ENCODE measurements at regions not wholly inside any gene's neighbourhood (a gene's known extent, or its start where the extent isn't known, plus 50 kb on each side); places are given as distances from the start of the nearest gene placed in this dataset.
A peak's percentile ranks its signal among the peaks of the same experiment; 100 is the strongest.
"Not testable (repeated sequence)": the region's sequence is repeated elsewhere in the genome, so short reads cannot be mapped to it uniquely, and the experiment has no call there.

GRCh38 chr11:38338022-38338421 lies 1740.0 kb upstream of the RAG2 start:
- 81% methylated on average over 5 of the region's 5 CpGs for WGBS
- DNase-seq; H3K27ac ChIP-seq (ENCODE audit: low read length); H3K4me3 ChIP-seq (ENCODE audit: low read length); ATAC-seq; H3K9me3 ChIP-seq (ENCODE audit: control insufficient read depth, low read length); intact Hi-C loops (cut with DNase I); H3K27me3 ChIP-seq (ENCODE audit: control insufficient read depth, insufficient read depth); H3K4me1 ChIP-seq (ENCODE audit: control insufficient read depth, insufficient read depth, low read length): not testable (repeated sequence)

GRCh38 chr11:38332046-38332445 lies 1734.0 kb upstream of the RAG2 start:
- DNase-seq (no peak), ATAC-seq (no peak)
- Histone ChIP-seq H3K9me3 (ENCODE audit: control insufficient read depth, low read length) (no peaks in the 10 kb centered on the region), H3K27ac (ENCODE audit: low read length) (no peak overlapping the region), H3K4me3 (ENCODE audit: low read length) (no peak overlapping the region), H3K4me1 (ENCODE audit: control insufficient read depth, insufficient read depth, low read length) (no peaks in the 10 kb centered on the region), H3K27me3 (ENCODE audit: control insufficient read depth, insufficient read depth) (no peaks in the 10 kb centered on the region)
- 86% methylated on average over 3 of the region's 3 CpGs for WGBS
- intact Hi-C loops (cut with DNase I) = no loop called here

- WGBS = 66% methylated on average over 3 of the region's 3 CpGs
- DNase-seq (no peak), ATAC-seq (no peak)
- Histone ChIP-seq H3K4me3 (ENCODE audit: low read length) (no peak overlapping the region), H3K4me1 (ENCODE audit: control insufficient read depth, insufficient read depth, low read length) (no peaks in the 10 kb centered on the region), H3K9me3 (ENCODE audit: control insufficient read depth, low read length) (no peaks in the 10 kb centered on the region), H3K27me3 (ENCODE audit: control insufficient read depth, insufficient read depth) (no peaks in the 10 kb centered on the region), H3K27ac (ENCODE audit: low read length) (no peak overlapping the region)
- intact Hi-C loops (cut with DNase I) = no loop called here
These were observed 1732.5 kb upstream of the RAG2 start for GRCh38 chr11:38330578-38330977.

- intact Hi-C loops (cut with DNase I) = no loop called here
- Histone ChIP-seq H3K4me3 (ENCODE audit: low read length) (no peak overlapping the region), H3K9me3 (ENCODE audit: control insufficient read depth, low read length) (no peaks in the 10 kb centered on the region), H3K27me3 (ENCODE audit: control insufficient read depth, insufficient read depth) (no peaks in the 10 kb centered on the region), H3K4me1 (ENCODE audit: control insufficient read depth, insufficient read depth, low read length) (no peaks in the 10 kb centered on the region), H3K27ac (ENCODE audit: low read length) (no peak overlapping the region)
- ATAC-seq (no peak), DNase-seq (no peak)
- 48% methylated on average over 3 of the region's 3 CpGs for WGBS
These were observed 1726.1 kb upstream of the RAG2 start for GRCh38 chr11:38323961-38324761.

- ATAC-seq (no peak), DNase-seq (no peak)
- H3K27me3 ChIP-seq (ENCODE audit: control insufficient read depth, insufficient read depth) = no peaks in the 10 kb centered on the region
- H3K4me3 ChIP-seq (ENCODE audit: low read length) = no peak overlapping the region
- H3K27ac ChIP-seq (ENCODE audit: low read length) = no peak overlapping the region
- WGBS = 94% methylated on average over 1 of the region's 1 CpG
- no peaks in the 10 kb centered on the region for H3K9me3 ChIP-seq (ENCODE audit: control insufficient read depth, low read length)
- no peaks in the 10 kb centered on the region for H3K4me1 ChIP-seq (ENCODE audit: control insufficient read depth, insufficient read depth, low read length)
- intact Hi-C loops (cut with DNase I) = no loop called here
These were observed 1717.1 kb upstream of the RAG2 start for GRCh38 chr11:38315151-38315550.

GRCh38 chr11:38307455-38307854 lies 1709.4 kb upstream of the RAG2 start:
- DNase-seq (no peak), ATAC-seq (no peak)
- Histone ChIP-seq H3K9me3 (ENCODE audit: control insufficient read depth, low read length) (no peaks in the 10 kb centered on the region), H3K4me3 (ENCODE audit: low read length) (no peak overlapping the region), H3K27me3 (ENCODE audit: control insufficient read depth, insufficient read depth) (no peaks in the 10 kb centered on the region), H3K27ac (ENCODE audit: low read length) (no peak overlapping the region), H3K4me1 (ENCODE audit: control insufficient read depth, insufficient read depth, low read length) (no peaks in the 10 kb centered on the region)
- intact Hi-C loops (cut with DNase I) = no loop called here
- WGBS = 73% methylated on average over 1 of the region's 1 CpG

- Histone ChIP-seq H3K4me3 (ENCODE audit: low read length) (no peak overlapping the region), H3K27me3 (ENCODE audit: control insufficient read depth, insufficient read depth) (no peaks in the 10 kb centered on the region), H3K27ac (ENCODE audit: low read length) (no peak overlapping the region), H3K9me3 (ENCODE audit: control insufficient read depth, low read length) (no peaks in the 10 kb centered on the region), H3K4me1 (ENCODE audit: control insufficient read depth, insufficient read depth, low read length) (no peaks in the 10 kb centered on the region)
- intact Hi-C loops (cut with DNase I) = no loop called here
- DNase-seq (no peak), ATAC-seq (no peak)
- 65% methylated on average over 6 of the region's 6 CpGs for WGBS
These were observed 1707.6 kb upstream of the RAG2 start for GRCh38 chr11:38305682-38306081.

- ATAC-seq (no peak), DNase-seq (no peak)
- Histone ChIP-seq H3K27ac (ENCODE audit: low read length) (no peak overlapping the region), H3K9me3 (ENCODE audit: control insufficient read depth, low read length) (no peaks in the 10 kb centered on the region), H3K4me3 (ENCODE audit: low read length) (no peak overlapping the region), H3K27me3 (ENCODE audit: control insufficient read depth, insufficient read depth) (no peaks in the 10 kb centered on the region), H3K4me1 (ENCODE audit: control insufficient read depth, insufficient read depth, low read length) (no peaks in the 10 kb centered on the region)
- intact Hi-C loops (cut with DNase I) = no loop called here
- 31% methylated on average over 2 of the region's 2 CpGs for WGBS
These were observed 1706.9 kb upstream of the RAG2 start for GRCh38 chr11:38304926-38305325.

GRCh38 chr11:38302564-38302963 lies 1704.5 kb upstream of the RAG2 start:
- Histone ChIP-seq H3K27me3 (ENCODE audit: control insufficient read depth, insufficient read depth) (no peaks in the 10 kb centered on the region), H3K9me3 (ENCODE audit: control insufficient read depth, low read length) (no peaks in the 10 kb centered on the region), H3K4me3 (ENCODE audit: low read length) (no peak overlapping the region), H3K4me1 (ENCODE audit: control insufficient read depth, insufficient read depth, low read length) (peaks cover 2% of the 10 kb centered on the region), H3K27ac (ENCODE audit: low read length) (no peak overlapping the region)
- intact Hi-C loops (cut with DNase I) = no loop called here
- 0% methylated on average over 1 of the region's 1 CpG for WGBS
- ATAC-seq (no peak), DNase-seq (no peak)

- no peak for ATAC-seq
- WGBS = 61% methylated on average over 2 of the region's 2 CpGs
These were observed 1702.5 kb upstream of the RAG2 start for GRCh38 chr11:38300570-38300969.

GRCh38 chr11:38296211-38296776 lies 1698.3 kb upstream of the RAG2 start:
- WGBS = 94% methylated on average over 33 of the region's 33 CpGs
- intact Hi-C loops (cut with DNase I) = no loop called here
- Histone ChIP-seq H3K9me3 (ENCODE audit: control insufficient read depth, low read length) (no peaks in the 10 kb centered on the region), H3K4me3 (ENCODE audit: low read length) (no peak overlapping the region), H3K27ac (ENCODE audit: low read length) (no peak overlapping the region), H3K27me3 (ENCODE audit: control insufficient read depth, insufficient read depth) (no peaks in the 10 kb centered on the region), H3K4me1 (ENCODE audit: control insufficient read depth, insufficient read depth, low read length) (peaks cover 2% of the 10 kb centered on the region)
- DNase-seq = peak in 2 of 3 donors; percentile 37 to 49
- ATAC-seq = no peak

More at GRCh38 chr11:38300570-38300969, 1702.5 kb upstream of the RAG2 start:
- peaks cover 2% of the 10 kb centered on the region for H3K4me1 ChIP-seq (ENCODE audit: control insufficient read depth, insufficient read depth, low read length)
- intact Hi-C loops (cut with DNase I) = no loop called here
- H3K9me3 ChIP-seq (ENCODE audit: control insufficient read depth, low read length) = no peaks in the 10 kb centered on the region
- H3K27ac ChIP-seq (ENCODE audit: low read length) = no peak overlapping the region
- DNase-seq = no peak
- H3K27me3 ChIP-seq (ENCODE audit: control insufficient read depth, insufficient read depth) = no peaks in the 10 kb centered on the region
- no peak overlapping the region for H3K4me3 ChIP-seq (ENCODE audit: low read length)
